GM19397 (cell line): ENCODE measurements at regions not wholly inside any gene's neighbourhood (a gene's known extent, or its start where the extent isn't known, plus 50 kb on each side); places are given as distances from the start of the nearest gene placed in this dataset.
A peak's percentile ranks its signal among the peaks of the same experiment; 100 is the strongest.

Experiments used
- ATAC-seq: cut with Tn5 transposase; IDR thresholded peaks from one replicate; pipeline ENCODE4 v1.9.1; 2021; ENCODE audit warnings: mild to moderate bottlenecking, moderate library complexity; ENCODE audit not compliant: unreplicated experiment

- no peak for ATAC-seq
Observed at GRCh38 chr13:68696907-68697306, 1410.7 kb upstream of the ATXN8OS start.

GRCh38 chr13:68692049-68692448 lies 1415.6 kb upstream of the ATXN8OS start:
- ATAC-seq = no peak

DNA sequence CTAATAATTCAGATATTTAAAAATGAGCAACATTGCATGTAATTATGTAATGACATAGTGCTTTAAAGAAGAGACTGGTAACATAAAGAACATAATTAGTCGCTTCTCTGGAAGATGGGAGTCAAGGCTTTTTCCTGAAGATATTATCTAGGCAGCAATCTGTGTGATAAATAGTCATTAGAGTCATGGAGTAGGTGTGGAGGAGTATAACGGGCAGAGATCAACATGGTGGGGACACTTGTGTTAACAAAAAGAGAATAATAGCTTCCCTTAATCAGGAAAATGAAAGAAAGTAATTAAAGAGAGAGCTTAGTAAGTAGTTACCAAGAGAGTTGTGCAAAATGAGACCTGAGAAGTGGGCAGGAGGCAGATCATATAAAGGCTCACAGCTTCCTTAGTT lies 1417.1 kb upstream of the ATXN8OS start:
- no peak for ATAC-seq

GRCh38 chr13:68676513-68677115 lies 1431.0 kb upstream of the ATXN8OS start:
- ATAC-seq = no peak

DNA sequence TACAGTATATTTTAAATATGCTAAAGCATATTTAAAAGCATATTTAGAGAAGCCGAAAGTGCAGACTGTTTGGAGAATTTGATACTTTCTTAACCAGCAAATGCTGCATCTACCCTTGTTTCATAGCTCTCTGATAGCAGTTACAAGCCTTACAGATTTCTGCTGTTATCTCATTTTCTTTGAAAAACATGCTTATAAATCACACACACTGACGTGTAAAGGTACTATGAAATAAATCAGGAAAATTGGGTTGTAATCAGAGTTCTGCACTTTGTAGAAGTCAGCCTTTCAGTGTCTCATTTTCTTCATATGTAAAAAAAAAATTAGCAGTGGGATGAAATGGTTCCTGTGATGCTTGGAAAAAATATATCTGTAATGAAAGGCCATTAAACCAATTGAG lies 1432.4 kb upstream of the ATXN8OS start:
- no peak for ATAC-seq

- ATAC-seq = no peak
Observed at GRCh38 chr13:68667863-68668262, 1437.7 kb upstream of the PCDH9 start.

DNA sequence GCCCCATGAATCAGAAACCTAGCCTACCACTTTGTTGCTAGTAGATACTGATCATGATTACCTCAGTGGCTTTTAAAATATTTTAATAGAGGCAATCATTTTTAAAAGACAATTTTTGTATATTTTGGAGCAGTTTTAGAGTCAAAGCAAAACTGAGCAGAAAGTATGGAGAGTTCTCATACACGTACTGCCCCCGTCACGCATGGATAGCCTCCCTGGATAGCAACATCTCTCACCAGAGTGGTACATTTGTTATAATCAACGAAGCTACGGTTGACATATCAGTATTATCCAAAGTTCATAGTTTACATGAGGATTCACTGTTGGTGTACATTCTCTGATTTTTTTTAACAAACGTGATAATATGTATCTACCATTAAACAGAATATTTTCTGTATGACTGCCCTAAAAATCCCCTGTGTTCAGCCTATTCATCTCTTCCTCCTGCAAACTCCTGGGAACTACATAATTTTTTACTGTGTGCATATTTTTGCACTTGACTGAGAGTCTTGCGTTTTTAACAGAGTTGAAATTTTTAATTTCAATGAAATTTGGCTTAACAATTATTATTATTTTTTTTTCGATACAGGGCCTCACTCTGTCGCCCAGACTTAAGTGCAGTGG lies 1436.8 kb upstream of the PCDH9 start:
- ATAC-seq = no peak

DNA sequence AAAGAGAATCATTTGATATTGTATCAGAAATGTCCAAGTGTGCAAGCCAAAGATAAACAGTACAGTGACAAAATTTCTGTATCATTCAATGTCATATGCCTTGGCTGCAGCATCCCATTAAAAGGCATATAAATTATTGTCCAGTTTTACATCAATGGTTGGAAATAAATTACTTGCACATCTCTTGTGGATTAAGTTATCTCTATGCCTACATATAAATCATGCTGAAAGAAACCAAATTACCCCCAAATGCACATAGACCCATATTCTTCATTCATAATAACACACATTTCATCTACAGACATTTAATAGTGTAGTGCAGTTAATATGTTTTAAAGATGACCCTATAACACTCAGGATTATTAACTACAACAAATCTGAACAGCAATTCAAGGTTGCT lies 1415.7 kb upstream of the PCDH9 start:
- no peak for ATAC-seq

DNA sequence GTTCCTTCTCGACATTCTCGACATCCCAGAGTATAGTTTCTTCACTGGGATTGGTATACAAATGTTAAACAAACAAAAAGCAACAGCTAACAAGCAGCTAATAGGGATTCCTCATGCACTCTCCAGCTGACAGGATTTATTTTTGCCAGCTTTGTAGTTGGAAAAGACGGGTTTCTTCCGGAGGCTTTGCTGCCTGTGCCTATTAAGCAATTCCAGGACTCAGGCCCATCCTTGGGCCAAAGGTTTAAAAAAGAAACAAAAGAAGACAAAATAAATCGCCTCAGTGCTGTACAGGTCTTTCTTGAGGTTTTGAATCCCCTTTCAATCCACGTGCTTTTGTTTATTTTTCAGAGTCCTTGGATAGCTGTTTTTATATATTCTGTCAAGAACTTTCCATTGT lies 1414.5 kb upstream of the PCDH9 start:
- no peak for ATAC-seq

DNA sequence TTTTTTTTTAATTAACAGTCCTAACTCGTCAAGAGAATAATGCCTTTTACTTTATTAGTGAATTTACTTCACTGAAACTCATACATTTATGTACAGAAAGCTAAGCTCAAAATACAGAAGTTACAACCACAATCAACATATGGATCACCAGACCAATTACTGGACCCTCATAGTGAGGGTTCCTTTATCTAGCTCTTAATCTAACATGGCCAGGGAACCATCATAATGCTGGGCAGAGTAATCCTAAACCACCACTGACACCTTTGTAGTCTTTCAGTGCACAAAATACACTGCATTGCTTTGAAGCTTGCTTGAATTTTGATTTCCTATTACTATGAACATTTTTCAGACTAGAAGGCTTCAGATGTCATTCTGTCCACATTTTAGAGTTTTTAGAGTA lies 1406.6 kb upstream of the PCDH9 start:
- no peak for ATAC-seq

- no peak for ATAC-seq
Observed at GRCh38 chr13:68628994-68629393, 1398.9 kb upstream of the PCDH9 start.

DNA sequence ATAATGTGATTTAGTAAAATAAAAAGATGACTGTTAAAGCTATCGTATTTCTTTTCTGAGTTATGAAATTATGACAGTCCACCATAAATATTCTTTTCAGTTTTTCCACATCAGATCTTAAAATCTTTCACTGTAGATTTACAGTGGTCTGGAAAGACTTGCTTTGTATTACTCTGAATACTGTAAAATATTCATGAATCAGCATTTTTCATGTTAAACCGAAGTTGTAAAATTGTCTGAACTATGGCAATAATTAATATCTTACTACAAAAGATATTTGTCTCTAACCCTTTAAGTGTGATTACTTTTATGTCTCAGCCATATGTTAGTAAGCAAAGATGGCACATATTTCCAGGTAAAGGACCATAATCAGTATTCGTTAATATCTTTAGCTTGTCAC lies 1397.2 kb upstream of the PCDH9 start:
- no peak for ATAC-seq

- ATAC-seq = no peak
Observed at GRCh38 chr13:68616600-68617222, 1386.6 kb upstream of the PCDH9 start.

DNA sequence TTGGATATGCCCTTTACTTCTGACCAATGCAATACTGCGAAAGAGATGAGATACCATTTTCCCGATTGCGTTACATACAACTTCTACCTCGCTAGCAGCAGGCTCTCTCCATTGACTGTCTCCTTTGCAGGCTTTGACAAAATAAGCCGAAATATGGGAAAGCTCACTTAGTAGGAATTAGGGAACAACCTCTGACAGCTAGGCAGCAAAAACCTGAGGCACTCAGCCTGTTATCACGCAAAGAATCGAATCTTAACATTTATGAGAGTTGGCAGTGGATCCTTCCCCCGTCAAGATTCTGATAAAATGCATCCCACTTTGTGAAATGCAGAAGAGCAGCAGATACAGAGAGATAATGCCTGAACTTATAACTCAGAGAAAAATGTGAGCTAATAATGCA lies 1379.5 kb upstream of the PCDH9 start:
- no peak for ATAC-seq

- no peak for ATAC-seq
Observed at GRCh38 chr13:68608147-68608546, 1378.0 kb upstream of the PCDH9 start.

- ATAC-seq = no peak
Observed at GRCh38 chr13:68597641-68598040, 1367.5 kb upstream of the PCDH9 start.

DNA sequence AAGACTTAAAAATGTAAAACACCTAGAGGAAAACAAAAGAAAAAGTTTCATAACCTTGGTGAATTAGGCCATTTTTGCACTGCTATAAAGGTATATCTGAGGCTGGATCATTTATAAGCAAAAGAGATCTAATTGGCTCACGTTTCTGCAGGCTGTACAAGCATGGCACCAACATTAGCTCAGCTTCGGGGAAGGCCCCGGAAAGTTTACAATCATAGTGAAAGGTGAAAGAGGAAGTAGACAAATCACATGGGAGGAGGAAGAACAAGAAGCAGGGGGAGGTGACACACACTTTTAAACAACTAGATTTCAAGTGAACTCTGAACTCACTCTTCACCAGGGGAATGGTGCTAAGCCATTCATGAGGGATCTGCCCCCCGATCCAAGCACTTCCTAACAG lies 1358.5 kb upstream of the PCDH9 start:
- ATAC-seq = peak; percentile 100

DNA sequence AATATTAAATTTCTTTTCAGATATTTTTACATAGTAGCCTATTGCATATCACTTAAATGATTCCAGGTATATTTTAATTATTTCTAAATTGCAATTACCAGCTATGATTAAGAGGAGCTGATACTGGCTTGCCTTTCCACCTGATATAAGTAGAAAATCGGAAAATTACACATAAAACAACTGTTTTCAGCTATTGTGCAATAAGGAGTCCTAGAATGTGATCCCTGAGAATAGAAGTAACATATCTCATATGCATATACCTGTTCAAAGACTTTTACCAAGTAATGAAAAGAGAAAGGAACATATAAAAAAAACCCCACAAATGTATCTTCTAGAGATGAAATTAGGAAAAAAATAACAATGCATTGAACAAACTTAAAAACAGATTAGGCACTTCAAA lies 1354.6 kb upstream of the PCDH9 start:
- no peak for ATAC-seq

DNA sequence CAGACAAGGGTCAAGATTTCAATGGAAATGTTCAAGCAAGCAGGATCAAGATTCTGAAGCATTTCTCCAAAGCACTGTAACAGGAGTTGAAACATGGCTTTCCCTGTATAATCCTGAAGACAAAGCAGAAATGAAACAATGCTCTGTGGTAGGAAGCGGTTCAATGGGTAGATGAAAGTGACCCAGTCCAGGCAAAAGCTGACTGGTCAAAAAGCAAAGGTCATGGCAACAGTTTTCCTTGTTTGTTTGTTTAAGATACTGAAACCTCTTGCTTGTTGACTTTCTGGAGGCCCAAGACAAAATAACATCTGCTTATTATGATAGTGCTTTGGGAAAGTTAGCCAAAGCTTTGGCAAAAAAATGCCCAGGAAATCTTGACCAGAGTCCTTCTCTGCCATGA lies 1343.9 kb upstream of the PCDH9 start:
- ATAC-seq = no peak

DNA sequence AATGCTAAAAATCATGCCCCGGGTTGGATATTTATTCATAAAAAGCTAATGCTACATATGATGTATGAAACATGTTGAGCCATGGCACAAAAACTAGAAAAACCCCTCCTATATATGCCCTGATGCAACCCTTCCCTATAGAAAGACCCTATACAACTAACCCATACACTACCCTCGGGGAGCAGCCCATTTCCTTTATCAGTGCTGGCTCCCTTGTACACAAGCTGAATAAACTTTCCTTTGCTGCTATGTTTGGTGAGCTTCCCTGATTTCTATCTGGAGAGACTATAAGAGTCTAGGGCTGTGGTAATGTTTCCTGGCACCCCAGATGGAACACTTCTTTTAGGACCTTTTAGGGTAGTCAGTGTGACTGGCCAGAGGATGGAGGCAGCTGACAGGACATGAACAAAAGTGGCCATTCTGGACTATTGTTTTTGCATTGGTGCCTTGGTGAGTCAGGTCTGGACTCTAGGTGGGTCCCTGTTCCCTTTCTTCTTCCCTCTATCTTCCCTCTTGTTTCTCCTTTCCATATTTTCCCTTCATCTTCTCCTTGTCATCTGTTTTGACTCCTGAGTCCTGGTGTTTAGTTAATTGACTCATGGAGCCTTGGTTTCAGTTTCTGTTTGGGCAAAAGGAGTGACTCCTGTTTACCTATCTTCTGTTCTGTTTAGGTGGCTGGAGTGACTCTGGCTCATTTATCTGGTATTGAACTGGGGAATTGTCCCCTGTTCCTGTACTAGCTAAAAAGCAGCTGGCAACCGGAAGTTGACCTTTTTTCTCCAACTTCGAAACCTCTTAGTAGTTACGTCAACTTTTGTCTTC lies 1321.8 kb upstream of the PCDH9 start:
- ATAC-seq = no peak

GRCh38 chr13:68550330-68550729 lies 1320.2 kb upstream of the PCDH9 start:
- no peak for ATAC-seq

DNA sequence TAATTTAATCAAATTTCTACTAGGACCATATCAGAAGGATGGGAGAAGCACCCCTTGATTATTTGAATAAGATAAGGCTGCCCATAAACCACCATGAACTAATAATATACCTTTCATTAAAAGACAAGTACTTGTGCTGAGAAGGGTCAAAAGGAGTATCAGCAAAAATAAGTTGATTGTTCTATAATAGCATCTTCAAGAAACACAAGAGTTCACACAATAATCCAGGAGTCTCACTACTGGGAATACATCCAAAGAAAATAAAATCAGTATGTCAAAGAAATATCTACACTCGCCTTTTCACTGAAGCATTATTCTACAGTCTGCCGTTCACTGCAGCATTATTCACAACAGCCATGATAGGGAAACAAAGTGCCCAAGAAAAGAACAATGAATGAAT lies 1310.1 kb upstream of the PCDH9 start:
- ATAC-seq = no peak
